ENCODE measurements at regions not wholly inside any gene's neighbourhood (a gene's known extent, or its start where the extent isn't known, plus 50 kb on each side); places are given as distances from the start of the nearest gene placed in this dataset.
A peak's percentile ranks its signal among the peaks of the same experiment; 100 is the strongest.

DNA sequence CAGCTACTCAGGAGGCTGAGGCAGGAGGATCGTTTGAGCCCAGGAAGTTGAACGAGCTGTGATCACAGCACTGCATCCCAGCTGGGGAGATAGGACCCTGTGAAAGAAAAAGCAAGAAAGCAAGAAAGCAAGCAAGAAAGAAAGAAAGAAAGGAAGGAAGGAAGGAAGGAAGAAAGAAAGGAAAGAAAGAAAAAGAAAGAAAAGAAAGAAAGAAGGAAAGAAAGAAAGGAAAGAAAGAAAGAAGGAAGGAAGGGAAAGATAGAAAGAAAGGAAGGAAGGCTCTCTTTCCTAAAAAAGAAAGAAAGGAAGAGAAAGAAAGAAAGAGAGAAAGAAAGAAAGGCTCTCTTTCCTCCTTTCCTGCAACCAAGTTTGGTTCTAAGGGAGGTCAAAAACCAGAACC is 380.3 kb downstream of the PCNX1 start (continued):
- no peak for TF ChIP-seq ZNF462 (CRISPR knock-in tag; IDR thresholded peaks at IDR 0.05)
- TF ChIP-seq NANOG (IDR thresholded peaks at IDR 0.05; ENCODE audit: borderline replicate concordance), result no peak
- no peak for TF ChIP-seq CREB1 (CRISPR knock-in tag; IDR thresholded peaks at IDR 0.05; ENCODE audit: low read depth)
- no peak for TF ChIP-seq JUNB (IDR thresholded peaks at IDR 0.05; ENCODE audit: unreplicated experiment)
- TF ChIP-seq POLR2AphosphoS5 (IDR thresholded peaks at IDR 0.05; ENCODE audit: low read depth), result no peak

GRCh38 chr14:71289536-71289935 is 382.3 kb downstream of the PCNX1 start:
- H3K36me3 ChIP-seq (ENCODE audit: insufficient read depth), result no peaks in the 10 kb centered on the region; the same call in 1 of the 2 replicates
- no peak overlapping the region for H3K4me2 ChIP-seq
- H3K9me2 ChIP-seq (ENCODE audit: insufficient read depth), result peaks cover 4% of the 10 kb centered on the region; the same call in 1 of the 2 replicates
- no peak for ATAC-seq
- no peaks in the 10 kb centered on the region for H3K4me1 ChIP-seq (ENCODE audit: insufficient read depth)
- no peak for DNase-seq (ENCODE audit: low spot score)
- no peaks in the 10 kb centered on the region for H4K20me1 ChIP-seq (replicated peaks; ENCODE audit: insufficient read depth)
- Mint-ChIP-seq H3K36me3 (ENCODE audit: low read depth) (peaks cover 5% of the 10 kb centered on the region; the same call in 2 of the 3 replicates), H3K27ac (no peak overlapping the region), H3K9me3 (peaks cover 9% of the 10 kb centered on the region), H3K27me3 (ENCODE audit: insufficient read depth, low read depth, poor library complexity) (peaks cover 6% of the 10 kb centered on the region), H3K4me3 (no peak overlapping the region), H3K4me1 (peaks cover 4% of the 10 kb centered on the region; the same call in 1 of the 3 replicates)
- H3F3A ChIP-seq (replicated peaks; ENCODE audit: low read depth), result no peaks in the 10 kb centered on the region
- no peaks in the 10 kb centered on the region for H3K79me2 ChIP-seq (replicated peaks; ENCODE audit: insufficient read depth)
- H2AFZ ChIP-seq, result peak overlapping the region; percentile 20; the same call in 1 of the 2 replicates
- no peaks in the 10 kb centered on the region for H3K27me3 ChIP-seq (ENCODE audit: insufficient read depth)
- H3K27ac ChIP-seq (ENCODE audit: low read depth), result no peak overlapping the region
- H3K4me3 ChIP-seq, result no peak overlapping the region
- TF ChIP-seq CTCF (conservative IDR thresholded peaks at IDR 0.05; ENCODE audit: low read depth in 2 of 2) (no peak), CREB1 (CRISPR knock-in tag; IDR thresholded peaks at IDR 0.05; ENCODE audit: low read depth) (no peak), ZNF114 (CRISPR knock-in tag; IDR thresholded peaks at IDR 0.05) (no peak), EZH2phosphoT487 (IDR thresholded peaks at IDR 0.05; ENCODE audit: unreplicated experiment) (no peak), NANOG (IDR thresholded peaks at IDR 0.05; ENCODE audit: borderline replicate concordance) (no peak), EZH2 (IDR thresholded peaks at IDR 0.05; ENCODE audit: low read depth, unreplicated experiment) (no peak), STAT1 (IDR thresholded peaks at IDR 0.05; ENCODE audit: unreplicated experiment) (no peak)
- TF ChIP-seq, protein P1, sequence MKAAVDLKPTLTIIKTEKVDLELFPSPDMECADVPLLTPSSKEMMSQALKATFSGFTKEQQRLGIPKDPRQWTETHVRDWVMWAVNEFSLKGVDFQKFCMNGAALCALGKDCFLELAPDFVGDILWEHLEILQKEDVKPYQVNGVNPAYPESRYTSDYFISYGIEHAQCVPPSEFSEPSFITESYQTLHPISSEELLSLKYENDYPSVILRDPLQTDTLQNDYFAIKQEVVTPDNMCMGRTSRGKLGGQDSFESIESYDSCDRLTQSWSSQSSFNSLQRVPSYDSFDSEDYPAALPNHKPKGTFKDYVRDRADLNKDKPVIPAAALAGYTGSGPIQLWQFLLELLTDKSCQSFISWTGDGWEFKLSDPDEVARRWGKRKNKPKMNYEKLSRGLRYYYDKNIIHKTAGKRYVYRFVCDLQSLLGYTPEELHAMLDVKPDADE (IDR thresholded peaks at IDR 0.05), result no peak

Measured in GM23338 (cell line).